IPS DF 4.7 (cell line): ENCODE measurements at regions not wholly inside any gene's neighbourhood (a gene's known extent, or its start where the extent isn't known, plus 50 kb on each side); places are given as distances from the start of the nearest gene placed in this dataset.
A peak's percentile ranks its signal among the peaks of the same experiment; 100 is the strongest.
"Not testable (repeated sequence)": the region's sequence is repeated elsewhere in the genome, so short reads cannot be mapped to it uniquely, and the experiment has no call there.

Source experiments
- DNase-seq: peaks from one replicate; pipeline ENCODE4 v3.0.0-alpha.2; 2013; ENCODE audit warnings: low spot score; ENCODE audit errors: extremely low read depth

- DNase-seq: no peak
Observed at GRCh38 chr14:87815121-87815520, 177.9 kb downstream of the GALC start.

- DNase-seq: no peak
Observed at GRCh38 chr14:87813686-87814085, 179.3 kb downstream of the GALC start.

GRCh38 chr14:87813211-87813610, 179.8 kb downstream of the GALC start:
- DNase-seq: no peak

DNA sequence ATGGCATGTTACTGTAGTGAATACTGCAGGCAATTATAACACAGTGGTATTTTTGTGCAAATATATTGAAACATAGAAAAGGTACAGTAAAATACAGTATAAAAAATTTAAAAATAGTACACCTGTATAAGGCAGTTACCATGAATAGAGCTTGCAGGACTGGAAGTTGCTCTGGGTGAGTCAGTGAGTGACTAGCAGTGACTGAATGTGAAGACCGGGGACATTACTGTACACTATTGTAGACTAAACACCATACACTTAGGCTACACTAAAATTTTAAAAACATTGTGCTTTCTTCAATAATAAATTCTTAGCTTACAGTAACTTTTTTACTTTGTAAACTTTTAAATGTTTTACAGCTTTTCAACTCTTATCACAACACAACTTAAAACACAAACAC, 181.7 kb downstream of the GALC start:
- no peak for DNase-seq

DNA sequence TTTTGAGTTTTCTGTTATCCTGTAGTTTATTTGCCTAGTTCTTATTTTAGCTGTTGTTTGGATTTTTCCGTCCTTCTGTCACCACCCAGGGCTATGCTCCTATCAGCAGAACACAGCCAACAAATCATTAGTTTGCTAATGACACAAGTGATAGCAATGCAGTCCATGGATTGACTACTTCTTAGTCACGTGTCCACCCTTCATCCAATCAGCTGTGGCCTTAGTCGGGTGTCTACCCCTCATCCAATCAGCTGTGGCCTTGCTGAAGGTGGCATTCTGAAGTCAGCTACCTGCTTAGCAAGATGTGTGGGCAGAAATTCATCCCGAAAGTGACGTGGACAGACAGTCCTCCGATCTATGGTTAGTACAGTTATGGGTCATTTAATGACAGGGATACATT, 182.3 kb downstream of the GALC start:
- no peak for DNase-seq

DNA sequence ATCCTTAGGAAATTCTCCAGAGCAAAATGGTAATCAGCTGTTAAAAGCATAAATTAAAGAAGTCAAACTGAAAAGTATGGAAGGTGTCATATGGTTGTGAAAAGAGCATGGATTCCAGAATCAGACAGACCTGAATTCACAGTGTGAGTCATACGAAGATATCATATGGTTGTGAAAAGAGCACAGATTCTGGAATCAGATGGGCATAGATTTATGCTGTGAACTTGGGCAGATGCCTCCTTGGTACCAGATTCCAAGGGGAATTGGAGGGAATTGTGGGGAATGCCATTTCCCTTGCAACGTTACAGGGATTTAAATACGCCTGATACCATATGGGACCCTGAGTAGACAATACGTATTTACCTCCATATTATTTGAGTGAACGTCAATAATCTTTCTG, 183.7 kb downstream of the GALC start:
- DNase-seq: no peak

DNA sequence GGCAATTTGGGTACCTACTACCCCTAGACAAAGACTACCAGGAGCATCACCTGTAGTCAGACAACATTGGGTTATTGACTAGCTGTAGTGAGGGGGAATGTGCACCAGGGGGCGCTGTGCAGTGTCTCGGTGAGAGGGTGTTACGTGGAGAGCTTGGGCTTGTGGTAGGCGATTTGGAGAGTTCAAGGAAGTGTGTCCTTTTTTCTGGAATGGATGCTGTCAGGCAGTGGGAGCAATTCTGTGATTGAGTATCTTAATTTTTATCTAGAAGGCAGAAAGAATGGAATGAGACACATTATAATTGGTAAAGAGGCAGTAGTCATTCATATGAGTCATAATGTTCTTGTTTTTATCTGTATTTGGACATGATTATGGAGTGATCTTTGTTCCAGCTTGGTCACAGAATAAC, 187.7 kb downstream of the GALC start:
- peak; percentile 30 for DNase-seq

DNA sequence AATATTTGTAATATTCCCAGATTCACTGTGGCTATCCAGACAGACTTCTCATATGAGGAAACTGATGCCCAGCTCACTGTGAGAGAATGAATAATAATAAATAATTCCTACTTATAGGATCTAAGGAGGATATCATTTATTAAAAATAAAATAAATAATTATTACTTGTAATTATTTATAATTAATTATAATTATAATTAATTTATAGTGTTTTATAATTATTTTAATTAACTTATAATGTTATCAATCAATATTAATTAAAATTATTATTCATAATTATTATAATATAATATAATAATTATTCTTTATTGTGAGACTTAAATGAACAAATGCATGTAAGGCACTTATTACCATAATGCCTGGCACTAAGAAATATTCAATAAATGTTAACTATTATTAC, 192.8 kb downstream of the GALC start:
- DNase-seq: no peak

DNA sequence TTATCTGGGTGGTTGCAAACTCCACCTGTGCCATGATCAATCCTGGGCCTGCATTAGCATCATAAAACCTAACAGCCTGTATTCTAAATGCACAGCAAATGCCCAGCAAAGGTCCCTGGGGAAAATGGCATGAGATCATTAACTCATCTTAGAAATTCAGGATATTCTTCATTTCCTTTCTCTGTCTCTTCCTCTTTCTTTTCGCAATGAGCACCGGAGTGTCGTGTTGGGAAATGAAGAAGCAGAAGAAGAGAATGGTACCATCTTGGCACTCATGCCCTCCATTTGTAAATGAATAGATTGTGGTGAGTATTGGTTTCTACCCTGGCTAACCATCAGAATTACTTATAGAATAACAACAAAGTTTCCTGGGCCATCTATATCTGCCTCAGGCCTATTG, 193.6 kb downstream of the GALC start:
- no peak for DNase-seq

- no peak for DNase-seq
Observed at GRCh38 chr14:87797001-87797400, 196.0 kb downstream of the GALC start.

DNA sequence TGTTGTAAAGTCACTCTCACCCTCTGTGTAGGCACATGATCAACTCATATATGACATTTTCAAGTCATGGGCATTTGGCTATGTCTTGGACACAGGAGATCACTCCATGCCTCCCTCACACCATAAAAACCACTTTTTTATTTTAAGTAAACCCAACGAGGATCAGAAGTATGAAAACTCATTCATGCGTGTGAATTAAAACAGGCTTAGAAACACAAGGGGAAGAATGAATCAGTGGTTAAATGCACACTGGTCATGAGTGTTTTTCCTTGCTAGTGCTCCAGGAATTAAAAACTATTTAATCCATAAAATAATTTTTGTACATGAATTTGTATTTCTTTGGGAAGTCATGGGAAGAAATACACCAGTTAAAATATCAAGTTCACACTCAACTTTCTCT, 198.4 kb downstream of the GALC start:
- no peak for DNase-seq

- DNase-seq: no peak
Observed at GRCh38 chr14:87785897-87786296, 207.1 kb downstream of the GALC start.

- no peak for DNase-seq
Observed at GRCh38 chr14:87784386-87784785, 208.6 kb downstream of the GALC start.

DNA sequence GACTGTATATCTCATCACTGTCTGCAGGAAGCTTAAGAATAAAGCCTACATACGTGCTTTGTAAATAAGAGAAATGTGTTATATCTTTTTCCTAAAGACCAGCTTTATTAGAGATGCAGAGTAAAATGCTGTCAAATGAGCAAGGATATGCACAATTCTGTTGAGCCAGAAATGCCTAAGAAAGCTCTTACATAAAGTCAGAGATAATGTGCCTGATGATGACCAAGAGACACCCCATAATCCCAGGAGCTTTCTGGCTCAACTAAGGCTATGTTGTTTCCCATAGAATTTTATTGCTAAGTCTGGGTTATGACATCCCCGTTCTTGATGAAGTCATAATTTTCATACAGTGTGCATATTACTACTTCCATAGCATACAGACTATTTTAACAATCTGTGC, 209.9 kb downstream of the GALC start:
- DNase-seq: no peak

DNA sequence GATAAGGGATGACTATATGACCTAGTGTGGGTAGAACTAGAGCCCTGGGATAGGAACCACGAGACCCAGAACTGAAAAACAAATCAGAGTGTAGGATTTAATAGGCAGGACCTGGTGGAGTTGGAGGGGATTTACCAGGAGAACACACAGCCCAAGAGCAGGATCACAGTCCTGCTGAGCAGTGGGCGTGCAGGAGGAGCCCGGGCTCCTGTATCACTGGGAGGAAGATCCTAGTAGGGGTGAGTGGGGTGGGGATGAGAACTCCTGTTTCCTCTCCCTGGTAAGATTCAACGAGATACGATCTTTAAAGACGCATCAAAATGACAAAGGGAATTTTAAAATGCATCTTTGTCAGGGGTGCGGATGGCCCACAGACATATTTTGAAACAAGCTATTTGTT, 220.1 kb downstream of the GALC start:
- DNase-seq: no peak

DNA sequence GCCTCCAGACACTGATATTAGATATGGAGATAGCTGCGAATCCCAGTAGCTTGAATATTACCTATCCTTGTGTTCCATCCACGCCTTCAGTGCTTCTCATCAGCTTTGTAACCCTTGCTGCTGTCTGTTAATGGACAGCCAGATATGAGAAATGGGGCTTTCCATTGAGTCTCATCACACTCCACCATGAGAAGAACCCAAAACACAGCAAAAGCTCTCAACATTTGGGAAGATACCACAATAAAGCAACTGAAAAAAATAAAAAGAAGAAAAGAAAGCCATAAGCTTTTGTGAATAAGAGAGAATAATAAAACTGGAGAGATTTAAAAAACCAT, 225.4 kb downstream of the GALC start:
- no peak for DNase-seq

DNA sequence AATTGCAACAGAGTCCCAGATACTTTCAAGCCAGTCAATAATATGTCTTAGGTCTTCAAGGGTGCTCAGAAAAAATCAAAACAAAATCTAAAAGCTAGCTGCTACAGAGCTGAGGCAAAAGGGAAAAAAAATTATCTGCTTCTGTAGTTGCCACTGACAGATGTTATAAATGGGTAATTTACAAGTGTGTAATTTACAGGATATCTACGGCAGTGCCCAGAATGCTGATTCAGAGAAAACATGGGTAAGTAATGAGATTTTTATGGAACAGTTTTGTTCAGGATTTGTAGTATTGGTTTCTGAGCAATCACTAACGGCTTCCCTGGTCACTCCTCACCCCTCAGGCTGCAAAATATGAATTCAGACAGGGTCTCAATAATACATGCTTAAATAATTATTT, 234.1 kb downstream of the GALC start:
- DNase-seq: no peak

DNA sequence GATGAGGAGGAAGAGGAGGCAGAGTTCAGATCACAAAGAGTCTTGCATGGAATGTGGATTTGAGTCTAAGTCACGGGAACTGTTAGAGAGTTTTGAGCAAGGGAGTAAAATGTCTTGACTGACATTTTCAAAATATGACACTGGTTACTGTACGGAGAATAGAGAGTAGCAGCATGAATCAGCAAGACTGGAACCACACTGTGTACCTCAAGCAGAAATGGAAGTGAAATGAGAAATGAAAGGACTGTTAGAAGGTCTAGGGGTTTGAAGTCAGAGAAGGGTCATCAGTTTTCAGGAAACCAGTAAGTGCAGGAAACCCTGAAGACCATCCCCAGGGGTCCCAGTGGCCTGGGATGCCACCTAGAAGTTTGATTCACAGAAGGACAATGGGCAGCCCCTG, 236.3 kb downstream of the GALC start:
- no peak for DNase-seq

GRCh38 chr14:87754520-87755223, 238.3 kb downstream of the GALC start:
- no peak for DNase-seq

DNA sequence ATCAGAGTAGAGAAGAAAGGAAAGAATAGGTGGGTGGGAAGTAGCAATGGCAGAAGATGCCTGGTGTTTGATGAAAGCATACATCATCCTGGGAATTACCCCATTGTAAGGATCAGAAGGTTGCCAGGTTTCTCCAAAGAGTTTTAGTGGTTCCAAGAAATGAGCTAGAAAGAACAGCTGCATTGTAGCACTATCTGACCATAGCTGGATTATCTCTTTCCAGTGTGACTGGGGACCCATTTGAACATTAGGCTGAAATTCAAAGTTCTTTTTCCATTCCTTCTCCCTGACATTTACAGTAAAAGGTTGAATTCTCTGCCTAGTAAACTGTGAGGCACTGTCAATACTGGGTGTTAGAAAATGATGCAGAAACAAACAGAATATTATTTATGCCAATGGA, 244.4 kb downstream of the GALC start:
- no peak for DNase-seq

GRCh38 chr14:87745507-87746118, 247.4 kb downstream of the GALC start:
- peak; percentile 36 for DNase-seq

DNA sequence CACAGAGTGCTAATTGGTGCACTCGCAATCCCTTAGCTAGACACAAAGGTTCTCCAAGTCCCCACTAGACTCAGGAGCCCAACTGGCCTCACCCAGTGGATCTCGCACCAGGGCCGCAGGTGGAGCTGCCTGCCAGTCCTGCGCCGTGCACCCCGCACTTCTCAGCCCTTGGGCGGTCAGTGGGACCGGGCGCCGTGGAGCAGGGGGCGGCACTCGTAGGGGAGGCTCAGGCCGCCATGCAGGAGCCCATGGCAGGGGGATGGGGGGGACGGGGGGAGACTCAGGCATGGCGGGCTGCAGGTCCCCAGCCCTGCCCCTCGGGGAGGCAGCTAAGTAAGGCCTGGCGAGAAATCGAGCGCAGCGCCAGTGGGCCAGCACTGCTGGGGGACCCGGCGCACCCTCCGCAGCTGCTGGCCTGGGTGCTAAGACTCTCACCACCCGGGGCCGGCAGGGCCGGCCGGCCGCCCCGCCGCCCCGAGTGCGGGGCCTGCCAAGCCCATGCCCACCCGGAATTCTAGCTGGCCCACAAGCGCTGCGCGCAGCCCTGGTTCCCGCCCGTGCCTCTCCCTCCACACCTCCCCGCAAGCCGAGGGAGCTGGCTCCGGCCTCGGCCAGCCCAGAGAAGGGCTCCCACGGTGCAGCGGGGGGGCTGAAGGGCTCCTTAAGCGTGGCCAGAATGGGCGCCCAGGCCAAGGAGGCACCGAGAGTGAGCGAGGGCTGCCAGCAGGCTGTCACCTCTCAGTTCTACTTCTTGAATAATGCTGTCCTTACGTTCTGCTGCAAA, 258.2 kb downstream of the GALC start:
- DNase-seq: not testable (repeated sequence)

GRCh38 chr14:87733115-87733514, 259.9 kb downstream of the GALC start:
- not testable (repeated sequence) for DNase-seq
